ENCODE measurements at regions not wholly inside any gene's neighbourhood (a gene's known extent, or its start where the extent isn't known, plus 50 kb on each side); places are given as distances from the start of the nearest gene placed in this dataset.

- DNase-seq: no peak
Observed at GRCh38 chr9:20291201-20291600, 331.1 kb downstream of the MLLT3 start.

- no peak for DNase-seq
Observed at GRCh38 chr9:20290257-20290656, 332.0 kb downstream of the MLLT3 start.

- no peak for DNase-seq
Observed at GRCh38 chr9:20289423-20290010, 332.8 kb downstream of the MLLT3 start.

- no peak for DNase-seq
Observed at GRCh38 chr9:20286969-20287368, 335.3 kb downstream of the MLLT3 start.

GRCh38 chr9:20286154-20286700, 336.1 kb downstream of the MLLT3 start:
- DNase-seq: no peak

GRCh38 chr9:20284601-20285289, 337.6 kb downstream of the MLLT3 start:
- DNase-seq: no peak

- DNase-seq: no peak
Observed at GRCh38 chr9:20280330-20280729, 342.0 kb downstream of the MLLT3 start.

- no peak for DNase-seq
Observed at GRCh38 chr9:20276762-20277161, 345.5 kb downstream of the MLLT3 start.

- DNase-seq: no peak
Observed at GRCh38 chr9:20271723-20272122, 350.6 kb downstream of the MLLT3 start.

- no peak for DNase-seq
Observed at GRCh38 chr9:20271096-20271495, 351.2 kb downstream of the MLLT3 start.

- no peak for DNase-seq
Observed at GRCh38 chr9:20270161-20270560, 352.1 kb downstream of the MLLT3 start.

GRCh38 chr9:20269620-20270019, 352.7 kb downstream of the MLLT3 start:
- DNase-seq: no peak

- no peak for DNase-seq
Observed at GRCh38 chr9:20264896-20265295, 357.4 kb downstream of the MLLT3 start.

- no peak for DNase-seq
Observed at GRCh38 chr9:20262611-20263010, 359.7 kb downstream of the MLLT3 start.

- no peak for DNase-seq
Observed at GRCh38 chr9:20256284-20256948, 365.9 kb downstream of the MLLT3 start.

- DNase-seq: no peak
Observed at GRCh38 chr9:20255052-20255451, 367.2 kb downstream of the MLLT3 start.

- DNase-seq: no peak
Observed at GRCh38 chr9:20253635-20254034, 368.7 kb downstream of the MLLT3 start.

GRCh38 chr9:20252778-20253177, 369.5 kb downstream of the MLLT3 start:
- DNase-seq: no peak

- DNase-seq: no peak
Observed at GRCh38 chr9:20250791-20251190, 371.5 kb downstream of the MLLT3 start.

- no peak for DNase-seq
Observed at GRCh38 chr9:20244271-20244670, 378.0 kb downstream of the MLLT3 start.

- no peak for DNase-seq
Observed at GRCh38 chr9:20243841-20244240, 378.5 kb downstream of the MLLT3 start.

- no peak for DNase-seq
Observed at GRCh38 chr9:20242510-20243189, 379.6 kb downstream of the MLLT3 start.

- DNase-seq: no peak
Observed at GRCh38 chr9:20240498-20240897, 381.8 kb downstream of the MLLT3 start.

All from inflammatory macrophage treated with lipopolysaccharide for 1 hour (primary cell).